Heart right ventricle (tissue), 16 donors: ENCODE measurements at regions not wholly inside any gene's neighbourhood (a gene's known extent, or its start where the extent isn't known, plus 50 kb on each side); places are given as distances from the start of the nearest gene placed in this dataset.

Source experiments
- ATAC-seq, 8 donors: fragments of 200-7000 bp; cut with Tn5 transposase; one replicate each; pipeline ENCODE4 v1.9.1; 2020; ENCODE audit warnings: mild to moderate bottlenecking in 8 of 8, moderate library complexity in 8 of 8, moderate number of reproducible peaks in 1 of 8
- DNase-seq, 2 donors: peaks; one replicate each; pipeline ENCODE4 v3.0.0-alpha.2; 2020
- H3K27ac ChIP-seq, 10 donors: fragments of 200-600 bp; sonication (generic) in 2 of 10; one replicate each; pipeline versions ENCODE4 v1.5.0 to v1.8.0; 2020 to 2022; ENCODE audit warnings: mild to moderate bottlenecking in 3 of 10
- H3K27me3 ChIP-seq, 7 donors: fragments of 200-600 bp; one replicate each; pipeline ENCODE4 v1.8.0; 2021 to 2022; ENCODE audit warnings: mild to moderate bottlenecking in 2 of 7
- H3K36me3 ChIP-seq, 9 donors: fragments of 200-600 bp; sonication (generic) in 1 of 9; one replicate each; pipeline versions ENCODE4 v1.5.0 to v1.8.0; 2020 to 2022; ENCODE audit warnings: mild to moderate bottlenecking in 2 of 9
- H3K4me1 ChIP-seq, 9 donors: fragments of 200-600 bp; sonication (generic) in 1 of 9; one replicate each; pipeline versions ENCODE4 v1.5.0 to v1.8.0; 2020 to 2022; ENCODE audit warnings: mild to moderate bottlenecking in 4 of 9
- H3K4me3 ChIP-seq, 10 donors: fragments of 200-600 bp; sonication (generic) in 2 of 10; one replicate each; pipeline versions ENCODE4 v1.5.0 to v1.8.0; 2020 to 2022; ENCODE audit warnings: mild to moderate bottlenecking in 7 of 10, moderate library complexity in 2 of 10
- H3K9me3 ChIP-seq, 11 donors: fragments of 200-600 bp in 10 of 11; sonication (generic) in 2 of 11; one replicate each; pipeline versions ENCODE4 v1.5.0 to v1.8.0; 2013 to 2022; ENCODE audit warnings: mild to moderate bottlenecking in 2 of 11, control low read depth in 1 of 11, moderate library complexity in 1 of 11
- CTCF ChIP-seq, 9 donors: fragments of 200-600 bp; sonication (generic) in 2 of 9; IDR thresholded peaks; one replicate each; pipeline versions ENCODE4 v1.5.0 to v1.8.0; 2021 to 2022; ENCODE audit warnings: antibody characterized with exemption in 9 of 9, mild to moderate bottlenecking in 5 of 9, moderate library complexity in 1 of 9
- WGBS, 2 donors: extraction: QIAGEN DNeasy Blood & Tissue Kit; methylation state at CpG; one replicate each; pipeline ENCODE4 v1.1.7; 2013; ENCODE audit warnings: inconsistent platforms in 1 of 2; 5-methylcytosine and 5-hydroxymethylcytosine counted together
- intact Hi-C, 10 donors: fragments of 100-400 bp; cut with DNase I; formaldehyde crosslinking; loops; one replicate each; pipeline versions ENCODE4 v1.11.1 to v1.14.2; 2022
- donor health status: Arrhythmogenic right ventricular cardiomyopathy.
- donor health status: ischemic (EF 13 %, LVEDD 7.1; RV severe dilation, severe dysfunction).
- donor health status: healthy with polysubstance abuse.
- donor health status: DM: no; HTN: yes; CAD: no.
- donor health status: DM: no; HTN: no; CAD: no.
- donor health status: ischemic (EF 25% LVEDD 6.9; RV normal size, moderate dysfunction).
- donor health status: ischemic (EF 25% LVEDD 5.7; RV mildly dilated, moderate dysfunction).
- donor health status: healthy.
- donor health status: DM: yes; HTN: yes; CAD: no.
- donor health status: Ischemic cardiomyopathy.
- donor health status: ischemic (EF 35%, LVEDD 5.7; RV mildly dilated, moderate dysfunction).
- donor health status: nonischemic (EF 11% LVEDD 7.7; RV severe dilation, severe dysfunction).
- donor health status: DM: yes; HTN: yes; CAD: no.
- donor health status: PGD.
- donor health status: ischemic (EF 29% LVEDD 5.4; RV normal size, mild dysfunction).
- donor health status: nonischemic (EF 23%, LVEDD 6.1; RV moderate dilation, normal function).

GRCh38 chr12:91289072-91289471 lies 106.5 kb upstream of the DCN start:
- TF ChIP-seq CTCF (IDR thresholded peaks at IDR 0.05) = no peak
- DNase-seq = no peak
- Histone ChIP-seq H3K27me3 (peaks cover 0 to 3% (median 0%) of the 10 kb centered on the region in 7 donors), H3K36me3 (no peaks in the 10 kb centered on the region), H3K27ac (no peak overlapping the region), H3K4me1 (no peaks in the 10 kb centered on the region), H3K9me3 (no peaks in the 10 kb centered on the region), H3K4me3 (no peak overlapping the region)
- no peak for ATAC-seq
- WGBS, 2 donors = 50 to 56% methylated on average over 1 of the region's 1 CpG
- intact Hi-C loops = no loop called here

- DNase-seq = no peak
- TF ChIP-seq CTCF (IDR thresholded peaks at IDR 0.05) = no peak
- no peaks in the 10 kb centered on the region for H3K4me1 ChIP-seq
- WGBS, 2 donors = 60 to 75% methylated on average over 3 of the region's 3 CpGs
- no peak overlapping the region for H3K4me3 ChIP-seq
- intact Hi-C loops = no loop called here
- H3K27me3 ChIP-seq = peaks cover 0 to 3% (median 0%) of the 10 kb centered on the region in 7 donors
- H3K36me3 ChIP-seq = no peaks in the 10 kb centered on the region
- H3K9me3 ChIP-seq = no peaks in the 10 kb centered on the region
- no peak overlapping the region for H3K27ac ChIP-seq
- no peak for ATAC-seq
These were observed 105.1 kb upstream of the DCN start for GRCh38 chr12:91287753-91288152.

- ATAC-seq (no peak), DNase-seq (no peak)
- no peak overlapping the region for H3K4me3 ChIP-seq
- intact Hi-C loops = loop anchor here in 2 of 10 donors (5.0 kb wide), 2 partner anchors 39 to 49 kb away; no protein-coding TSS in a partner anchor
- no peak overlapping the region for H3K27ac ChIP-seq
- H3K36me3 ChIP-seq = no peaks in the 10 kb centered on the region
- no peak for TF ChIP-seq CTCF (IDR thresholded peaks at IDR 0.05)
- H3K4me1 ChIP-seq = peaks cover 0 to 27% (median 8%) of the 10 kb centered on the region in 9 donors
- H3K27me3 ChIP-seq = no peaks in the 10 kb centered on the region
- no peaks in the 10 kb centered on the region for H3K9me3 ChIP-seq
These were observed 95.5 kb upstream of the DCN start for GRCh38 chr12:91278126-91278525.

- H3K27me3 ChIP-seq = no peaks in the 10 kb centered on the region
- H3K9me3 ChIP-seq = no peaks in the 10 kb centered on the region
- DNase-seq (no peak), ATAC-seq (no peak)
- intact Hi-C loops = loop anchor here in 2 of 10 donors (5.0 kb wide), 2 partner anchors 41 to 51 kb away; no protein-coding TSS in a partner anchor
- H3K27ac ChIP-seq = peak overlapping the region in 4 of 10 donors; percentile 37 to 85 (median 80)
- peaks cover 0 to 42% (median 14%) of the 10 kb centered on the region in 9 donors for H3K4me1 ChIP-seq
- H3K36me3 ChIP-seq = no peaks in the 10 kb centered on the region
- WGBS, 2 donors = 30 to 49% methylated on average over 2 of the region's 2 CpGs
- TF ChIP-seq CTCF (IDR thresholded peaks at IDR 0.05) = no peak
- H3K4me3 ChIP-seq = no peak overlapping the region
These were observed 93.9 kb upstream of the DCN start for GRCh38 chr12:91276509-91276908.
